HG03175 (cell line): ENCODE measurements at regions not wholly inside any gene's neighbourhood (a gene's known extent, or its start where the extent isn't known, plus 50 kb on each side); places are given as distances from the start of the nearest gene placed in this dataset.
"Not testable (repeated sequence)": the region's sequence is repeated elsewhere in the genome, so short reads cannot be mapped to it uniquely, and the experiment has no call there.

Source experiments
- ATAC-seq: cut with Tn5 transposase; IDR thresholded peaks from one replicate; pipeline ENCODE4 v1.9.1; 2021; ENCODE audit warnings: mild to moderate bottlenecking, moderate library complexity; ENCODE audit not compliant: unreplicated experiment

DNA sequence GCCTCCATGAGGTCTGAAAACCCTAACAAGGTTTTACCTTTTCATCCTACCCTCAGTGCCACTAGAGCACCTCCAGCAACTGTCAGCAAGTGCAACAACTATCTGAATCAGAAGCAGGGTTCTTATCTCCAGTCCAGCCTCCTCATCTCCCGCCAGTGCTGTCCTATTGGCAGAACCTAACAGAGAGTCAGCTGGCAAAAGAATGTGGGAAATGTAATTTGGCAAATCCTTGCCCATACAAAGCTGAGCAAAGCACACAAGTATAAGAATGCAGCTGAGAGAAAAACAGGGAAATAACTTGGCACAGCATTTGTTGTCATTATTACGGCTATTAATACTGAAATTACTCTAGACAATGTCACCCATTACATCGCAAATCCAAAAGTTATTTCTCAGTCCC is 124.2 kb downstream of the ATP6V1G3 start:
- ATAC-seq = no peak

DNA sequence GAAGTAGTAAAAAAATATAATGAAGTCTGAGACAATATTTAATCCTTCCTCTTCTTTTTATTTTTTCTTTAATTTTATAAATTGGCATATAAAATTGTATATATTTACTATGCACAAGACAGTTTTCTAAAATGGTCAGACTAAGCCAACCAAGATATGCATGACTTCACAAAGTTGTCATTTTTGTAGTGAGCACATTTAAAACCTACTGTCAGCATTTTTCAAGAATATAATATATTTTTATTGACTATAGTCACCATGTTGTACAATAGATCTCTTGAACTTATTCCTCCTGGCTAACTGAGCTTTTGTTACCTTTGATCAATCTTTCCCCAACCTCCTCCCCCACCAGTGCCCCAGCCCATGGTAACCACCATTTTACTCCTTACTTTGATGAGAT is 129.2 kb downstream of the ATP6V1G3 start:
- no peak for ATAC-seq

DNA sequence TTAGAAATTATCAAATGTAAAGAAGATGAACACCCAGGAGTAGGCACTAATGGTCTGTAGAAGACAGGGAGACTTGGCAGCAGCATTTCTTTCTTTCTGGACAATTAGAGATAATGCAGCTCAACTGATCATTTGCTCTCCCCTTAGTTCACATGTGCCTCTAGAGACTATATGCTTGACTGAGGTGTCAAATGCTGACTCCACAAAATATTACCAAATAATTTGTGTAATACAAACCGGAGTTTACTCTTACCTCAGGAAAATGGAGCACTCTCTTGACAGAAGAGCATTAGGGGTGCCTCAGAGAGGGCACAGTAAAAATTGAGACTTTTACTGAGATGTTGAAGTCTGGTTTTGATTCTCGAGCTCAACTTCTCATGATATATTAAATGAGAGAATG is 131.8 kb downstream of the ATP6V1G3 start:
- no peak for ATAC-seq

DNA sequence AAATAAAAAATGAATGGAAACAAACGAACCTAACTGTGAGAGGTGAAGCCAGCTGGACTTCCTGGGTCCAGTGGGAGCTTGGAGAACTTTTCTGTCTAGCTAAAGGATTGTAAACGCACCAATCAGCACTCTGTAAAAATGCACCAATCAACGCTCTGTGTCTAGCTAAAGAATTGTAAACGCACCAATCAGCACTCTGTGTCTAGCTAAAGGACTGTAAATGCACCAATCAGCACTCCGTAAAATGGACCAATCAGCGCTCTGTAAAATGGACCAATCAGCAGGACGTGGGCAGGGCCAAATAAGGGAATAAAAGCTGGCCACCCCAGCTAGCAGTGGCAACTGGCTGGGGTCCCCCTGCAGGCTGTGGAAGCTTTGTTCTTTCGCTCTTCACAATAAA is 135.8 kb downstream of the ATP6V1G3 start:
- ATAC-seq = not testable (repeated sequence)

DNA sequence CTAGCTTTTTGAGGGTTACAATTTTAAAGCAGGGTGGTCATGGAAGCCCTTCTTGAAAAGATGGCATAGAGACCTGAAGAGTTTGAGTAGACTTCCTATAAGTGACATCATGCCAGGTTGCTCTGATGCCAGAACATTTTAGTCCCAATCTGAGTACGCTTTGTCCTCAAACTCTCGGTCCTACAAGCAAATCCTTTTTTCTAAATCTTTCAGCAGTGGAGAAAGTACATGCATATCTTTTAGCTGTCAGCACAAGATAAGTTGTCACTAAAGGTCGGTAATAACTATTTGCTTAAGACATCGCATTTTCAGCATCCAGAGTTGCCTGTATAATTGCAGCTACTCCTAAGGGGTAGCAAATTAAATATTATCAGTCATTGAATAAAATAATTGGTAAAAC is 140.4 kb downstream of the ATP6V1G3 start:
- no peak for ATAC-seq

DNA sequence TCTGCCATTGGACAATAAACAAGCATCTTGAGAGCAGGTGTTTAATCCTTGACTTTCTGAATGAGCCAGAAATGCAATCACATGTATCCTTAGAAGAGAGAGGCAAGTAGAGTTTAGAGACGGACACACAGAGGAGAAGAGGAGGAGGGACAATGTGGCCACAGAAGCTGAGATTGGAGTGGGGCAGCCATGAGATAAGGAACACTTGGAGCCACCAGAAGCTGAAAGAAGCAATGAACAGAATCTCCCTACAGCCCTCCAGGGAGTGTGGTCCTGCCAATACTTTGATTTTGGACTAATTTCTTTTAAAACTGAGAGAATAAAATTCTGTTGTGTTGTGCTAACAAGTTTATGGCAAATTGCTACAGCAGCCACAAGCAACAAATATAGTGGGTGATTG is 141.0 kb downstream of the ATP6V1G3 start:
- no peak for ATAC-seq

DNA sequence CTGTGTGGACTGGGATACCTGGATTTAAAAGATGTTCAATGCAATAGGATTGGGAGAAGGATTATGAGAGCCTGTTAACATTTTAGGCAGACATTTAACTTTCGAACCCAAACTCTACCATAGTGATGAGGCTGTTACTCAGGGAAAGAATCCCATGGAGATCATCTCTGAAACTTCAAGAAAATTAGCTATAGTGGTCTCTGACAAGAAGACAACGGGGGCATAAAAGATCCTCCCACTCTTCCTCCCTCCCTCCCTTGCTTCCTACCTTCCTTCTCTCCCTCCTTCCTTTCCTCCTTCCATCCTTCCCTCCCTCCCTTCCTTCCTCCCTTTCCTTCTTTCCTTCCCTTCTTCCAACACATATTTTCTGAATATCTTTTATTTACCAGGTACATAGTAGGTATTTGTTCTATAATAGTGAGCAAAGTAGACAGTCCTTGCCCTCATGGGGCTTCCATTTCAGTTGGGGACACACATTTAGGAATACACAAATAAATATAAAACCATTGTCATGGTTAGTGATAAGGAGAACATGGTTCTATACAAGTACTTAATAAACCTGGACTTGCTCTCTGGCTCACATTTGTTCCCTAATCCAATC is 143.2 kb downstream of the ATP6V1G3 start:
- ATAC-seq = no peak

DNA sequence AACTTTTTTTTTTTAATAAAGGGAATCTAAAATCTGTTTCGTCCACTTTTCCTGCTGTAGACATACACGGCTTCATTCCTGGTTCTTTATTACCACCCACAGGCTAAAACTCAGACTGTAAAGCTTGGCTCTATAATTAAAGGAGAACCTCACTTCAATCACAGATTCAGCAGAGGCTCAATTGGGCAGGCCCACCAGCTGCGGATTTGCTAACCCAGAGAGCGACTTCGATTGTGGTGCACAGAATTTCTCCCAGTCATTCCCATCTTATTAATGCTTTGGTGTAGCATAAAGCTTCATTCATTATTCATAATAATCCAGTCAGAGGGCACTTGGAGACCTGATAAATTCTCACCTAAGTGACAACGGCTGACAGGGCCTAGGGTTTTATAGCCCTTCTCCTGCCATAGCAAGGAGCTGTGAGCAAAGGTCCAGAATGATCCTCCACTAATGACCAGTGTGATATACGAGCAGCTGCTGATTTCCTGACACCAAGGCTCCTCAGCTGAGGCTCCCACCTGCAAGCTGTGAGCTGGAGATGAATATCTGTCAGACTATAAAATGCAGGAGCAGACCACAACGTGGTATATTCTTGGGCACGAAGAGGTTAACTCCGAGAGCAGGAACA is 149.0 kb downstream of the ATP6V1G3 start:
- ATAC-seq = no peak

DNA sequence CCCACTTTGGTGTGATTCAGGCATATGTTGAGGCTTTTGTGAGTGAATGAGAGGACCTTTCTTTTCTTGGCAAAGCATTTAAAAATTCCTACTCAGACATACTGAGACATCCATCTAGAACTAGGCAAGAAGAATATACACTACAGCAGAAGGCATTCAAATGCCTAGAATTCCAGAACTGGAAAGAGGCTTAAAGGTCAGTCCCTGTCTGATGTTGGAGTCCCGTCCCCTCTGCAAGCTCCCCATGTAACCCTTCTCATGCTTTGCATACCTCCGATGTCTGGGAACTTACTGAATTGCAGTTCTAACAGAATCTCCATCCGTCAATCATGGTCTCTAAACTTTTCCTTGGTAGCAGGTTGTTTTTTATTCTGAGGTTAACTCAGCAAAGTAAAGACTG is 152.9 kb downstream of the ATP6V1G3 start:
- ATAC-seq = no peak

DNA sequence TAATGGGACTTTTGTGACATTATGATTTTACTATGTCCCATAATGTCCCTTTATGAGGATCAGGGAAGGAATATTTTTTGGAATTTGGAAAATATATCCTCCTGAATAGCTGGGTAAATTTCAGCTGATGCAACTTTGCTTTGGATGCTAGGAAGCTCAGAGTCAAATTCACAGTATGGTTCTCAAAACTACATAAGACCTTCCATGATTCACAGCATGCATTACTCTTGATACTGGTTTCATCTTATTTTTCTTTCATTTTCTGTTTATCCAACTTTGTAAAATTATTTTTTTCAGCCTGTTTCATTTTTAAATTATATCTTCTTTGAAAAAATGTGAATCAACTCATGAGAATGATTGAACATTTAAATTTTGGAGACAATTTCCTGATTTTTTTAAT is 160.2 kb downstream of the ATP6V1G3 start:
- ATAC-seq = no peak

DNA sequence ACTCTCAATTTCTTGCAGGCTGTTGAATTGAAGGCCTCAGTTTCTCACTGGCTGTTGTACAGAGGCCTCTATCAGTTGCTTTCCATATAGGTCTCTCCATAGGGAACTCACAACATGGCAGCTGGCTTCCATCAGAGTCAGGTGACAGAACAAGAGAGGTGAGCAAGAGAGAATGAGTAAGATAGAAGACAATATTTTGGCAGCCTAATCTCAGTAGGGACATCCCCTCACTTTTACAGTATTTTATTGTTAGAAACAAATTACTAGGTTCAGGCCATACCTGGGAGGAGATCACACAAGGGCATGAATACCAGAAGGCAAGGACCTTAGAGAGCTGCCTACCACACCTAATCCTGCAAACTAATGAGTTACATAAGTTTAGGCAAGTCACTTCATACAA is 162.8 kb downstream of the ATP6V1G3 start:
- ATAC-seq = no peak

DNA sequence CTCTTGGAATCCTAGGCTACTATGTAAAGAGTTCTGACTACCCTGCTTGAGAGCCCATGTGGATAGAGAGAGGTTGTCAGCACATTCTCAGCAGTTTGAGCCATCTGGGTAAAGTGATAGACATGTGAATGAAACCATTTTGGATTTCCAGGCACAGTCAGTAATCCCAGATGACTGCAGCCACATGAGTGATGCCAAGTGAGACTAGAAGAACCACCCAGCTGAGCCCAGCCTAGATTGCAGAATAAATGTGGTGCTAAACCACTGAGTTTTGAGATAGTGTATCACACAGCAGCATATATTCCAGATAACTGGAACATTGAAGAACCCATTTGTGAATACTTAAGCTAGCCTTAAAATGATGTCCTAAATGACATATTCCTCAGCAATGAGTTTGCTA is 166.2 kb downstream of the ATP6V1G3 start:
- no peak for ATAC-seq

DNA sequence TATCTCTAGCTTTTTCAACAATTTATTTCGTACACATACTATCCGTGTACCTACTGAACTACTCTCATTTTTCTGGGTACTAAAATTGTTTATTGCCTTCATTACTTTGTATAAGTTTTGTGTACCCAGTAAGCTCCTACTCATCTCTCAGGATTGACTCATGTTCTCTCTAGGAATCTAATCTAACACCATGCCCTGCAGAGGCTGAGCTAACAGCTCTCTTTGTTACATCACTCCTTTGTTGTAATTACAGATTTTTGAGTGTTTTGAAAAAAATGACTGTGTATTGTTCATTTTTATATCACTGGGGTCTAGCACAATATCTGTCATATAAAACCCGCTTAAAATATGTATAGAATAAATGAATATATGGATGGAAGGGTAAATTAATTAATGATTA is 167.1 kb downstream of the ATP6V1G3 start:
- ATAC-seq = no peak
